Activated CD4-positive, alpha-beta T cell treated with anti-CD3 and anti-CD28 coated beads for 1 hour (primary cell): ENCODE measurements at regions not wholly inside any gene's neighbourhood (a gene's known extent, or its start where the extent isn't known, plus 50 kb on each side); places are given as distances from the start of the nearest gene placed in this dataset.
"Not testable (repeated sequence)": the region's sequence is repeated elsewhere in the genome, so short reads cannot be mapped to it uniquely, and the experiment has no call there.

Experiments
- DNase-seq: peaks from one replicate; pipeline ENCODE4 v3.0.0-alpha.2; 2020

DNA sequence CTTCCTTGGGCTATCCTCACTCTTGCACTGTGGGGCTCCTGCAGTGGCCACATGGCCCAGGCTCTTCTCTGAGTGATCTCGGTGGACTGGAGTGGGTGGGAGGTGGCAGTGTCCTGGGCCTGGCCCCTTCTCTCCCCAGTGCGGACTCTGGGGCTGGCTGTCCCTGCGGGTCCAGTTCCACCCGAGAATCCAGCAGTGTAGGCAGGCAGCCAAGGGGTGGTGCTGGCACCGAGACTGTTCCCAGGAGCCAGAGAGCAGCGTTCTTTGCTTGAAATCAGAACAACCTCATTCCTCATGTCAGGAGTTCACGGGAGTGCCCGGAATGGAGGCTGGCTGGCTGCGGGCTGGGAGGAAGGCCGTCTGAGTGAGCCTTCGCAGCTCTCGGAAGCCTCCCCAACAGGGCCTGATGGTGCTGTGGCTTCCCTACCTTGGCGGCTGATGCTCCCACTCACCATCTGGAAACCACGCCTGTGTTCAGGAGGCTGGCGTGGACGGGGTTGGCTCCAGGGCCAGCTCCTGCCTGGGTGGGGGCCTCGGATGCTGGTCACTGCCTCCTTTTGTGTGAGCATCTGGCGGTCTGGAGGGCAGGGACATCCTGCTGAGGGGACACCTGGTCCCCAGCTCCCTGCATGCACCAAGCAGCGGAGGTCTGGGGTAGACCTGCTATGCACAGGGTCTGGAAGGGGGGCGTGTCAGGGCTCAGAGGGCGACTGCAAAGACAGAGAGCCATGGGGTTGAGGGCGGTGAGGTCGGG is 238.9 kb downstream of the TMEM121 start:
- not testable (repeated sequence) for DNase-seq

GRCh38 chr14:105765893-105766614 is 239.7 kb downstream of the TMEM121 start:
- no peak for DNase-seq

DNA sequence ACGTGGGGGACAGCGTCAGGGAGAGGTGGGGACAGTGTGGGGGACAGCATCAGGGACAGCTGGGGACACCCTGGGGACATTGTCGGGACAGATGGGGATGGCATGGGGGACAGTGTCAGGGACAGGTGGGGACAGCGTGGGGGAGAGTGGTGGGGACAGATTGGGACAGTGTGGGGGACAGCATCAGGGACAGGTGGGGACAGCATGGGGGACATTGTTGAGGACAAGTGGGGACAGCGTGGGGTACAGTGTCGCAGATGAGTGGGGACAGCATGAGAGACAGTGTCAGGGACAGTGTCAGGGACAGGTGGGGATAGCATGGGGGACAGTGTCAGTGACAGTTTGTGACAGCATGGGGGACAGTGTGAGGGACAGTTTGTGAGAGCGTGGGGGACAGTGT is 240.9 kb downstream of the TMEM121 start:
- DNase-seq, result no peak

DNA sequence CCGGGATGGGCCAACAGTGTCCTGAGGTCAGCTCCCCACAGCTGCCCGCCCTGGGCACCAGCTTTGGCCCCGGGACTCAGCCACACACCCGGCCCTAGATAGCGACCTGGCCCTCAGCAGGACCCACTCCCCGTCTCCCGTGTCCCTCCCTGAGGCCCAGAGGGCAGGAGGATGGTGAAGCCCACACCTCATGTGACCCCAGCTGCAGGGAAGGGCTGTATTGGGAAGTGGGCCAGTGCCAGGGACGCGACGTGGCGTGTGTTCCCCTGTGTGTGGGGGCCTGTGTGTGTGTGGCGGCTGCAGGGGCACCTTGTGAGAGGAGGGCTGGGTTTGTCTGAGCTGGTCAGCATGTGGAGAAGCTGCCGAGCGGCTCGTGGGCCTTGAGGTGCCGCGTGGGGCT is 241.7 kb downstream of the TMEM121 start:
- not testable (repeated sequence) for DNase-seq

DNA sequence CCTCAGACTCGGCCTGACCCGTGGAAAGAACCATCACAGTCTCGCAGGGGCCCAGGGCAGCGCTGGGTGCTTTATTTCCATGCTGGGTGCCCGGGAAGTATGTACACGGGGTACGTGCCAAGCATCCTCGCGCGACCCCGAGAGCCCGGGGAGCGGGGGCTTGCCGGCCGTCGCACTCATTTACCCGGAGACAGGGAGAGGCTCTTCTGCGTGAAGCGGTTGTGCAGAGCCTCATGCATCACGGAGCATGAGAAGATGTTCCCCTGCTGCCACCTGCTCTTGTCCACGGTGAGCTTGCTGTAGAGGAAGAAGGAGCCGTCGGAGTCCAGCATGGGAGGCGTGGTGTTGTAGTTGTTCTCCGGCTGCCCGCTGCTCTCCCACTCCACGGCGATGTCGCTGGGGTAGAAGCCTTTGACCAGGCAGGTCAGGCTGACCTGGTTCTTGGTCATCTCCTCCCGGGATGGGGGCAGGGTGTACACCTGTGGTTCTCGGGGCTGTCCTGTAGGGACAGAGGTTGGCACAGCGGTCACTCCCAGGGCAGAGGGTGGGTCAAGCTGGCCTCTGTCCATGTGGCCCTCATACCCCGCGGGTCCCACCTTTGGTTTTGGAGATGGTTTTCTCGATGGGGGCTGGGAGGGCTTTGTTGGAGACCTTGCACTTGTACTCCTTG is 242.8 kb downstream of the TMEM121 start:
- not testable (repeated sequence) for DNase-seq

- not testable (repeated sequence) for DNase-seq
Measured at GRCh38 chr14:105770619-105771216, 244.3 kb downstream of the TMEM121 start.

GRCh38 chr14:105771261-105772226 is 245.2 kb downstream of the TMEM121 start:
- not testable (repeated sequence) for DNase-seq

GRCh38 chr14:105772710-105773250 is 246.4 kb downstream of the TMEM121 start:
- not testable (repeated sequence) for DNase-seq

- no peak for DNase-seq
Measured at GRCh38 chr14:105773584-105773983, 247.2 kb downstream of the TMEM121 start.

GRCh38 chr14:105774001-105774400 is 247.6 kb downstream of the TMEM121 start:
- DNase-seq, result no peak

DNA sequence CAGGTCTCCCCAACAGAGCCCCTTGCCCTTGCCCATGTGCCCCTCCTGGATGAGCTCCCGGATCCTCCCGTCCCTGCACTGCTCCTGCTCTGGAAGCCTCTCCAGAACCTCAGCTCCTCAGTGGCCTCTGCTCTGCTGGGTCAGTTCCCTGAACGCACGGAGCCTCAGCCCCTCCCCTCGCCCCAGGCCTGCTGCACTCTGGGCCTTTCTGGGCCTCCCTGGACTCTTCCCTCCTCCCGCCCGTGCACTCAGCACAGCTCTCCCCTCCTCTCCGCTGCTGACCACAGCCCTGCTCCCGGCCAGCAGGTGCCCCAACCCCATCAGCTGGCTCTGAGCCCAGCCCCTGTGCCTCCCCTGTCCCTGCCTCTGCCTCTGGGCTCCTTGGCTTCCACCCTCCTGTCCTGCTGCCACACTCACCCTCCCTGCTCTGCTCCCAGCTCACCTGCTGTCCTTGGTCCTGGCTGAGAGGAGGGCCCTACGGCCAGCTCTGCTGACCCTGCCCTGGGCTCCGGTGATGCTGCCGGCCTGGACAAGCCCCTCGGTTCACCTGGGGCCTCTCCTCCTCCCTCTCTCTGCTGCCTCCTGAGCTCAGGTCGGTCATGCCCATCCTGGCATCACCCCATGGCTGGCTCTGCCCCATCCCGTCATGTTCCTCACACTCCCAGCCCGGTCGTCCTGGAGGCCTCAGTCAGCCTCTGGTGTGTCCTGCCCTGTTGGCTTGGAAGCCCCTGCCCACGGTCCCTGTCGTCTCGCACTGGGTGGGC is 248.4 kb downstream of the TMEM121 start:
- not testable (repeated sequence) for DNase-seq

DNA sequence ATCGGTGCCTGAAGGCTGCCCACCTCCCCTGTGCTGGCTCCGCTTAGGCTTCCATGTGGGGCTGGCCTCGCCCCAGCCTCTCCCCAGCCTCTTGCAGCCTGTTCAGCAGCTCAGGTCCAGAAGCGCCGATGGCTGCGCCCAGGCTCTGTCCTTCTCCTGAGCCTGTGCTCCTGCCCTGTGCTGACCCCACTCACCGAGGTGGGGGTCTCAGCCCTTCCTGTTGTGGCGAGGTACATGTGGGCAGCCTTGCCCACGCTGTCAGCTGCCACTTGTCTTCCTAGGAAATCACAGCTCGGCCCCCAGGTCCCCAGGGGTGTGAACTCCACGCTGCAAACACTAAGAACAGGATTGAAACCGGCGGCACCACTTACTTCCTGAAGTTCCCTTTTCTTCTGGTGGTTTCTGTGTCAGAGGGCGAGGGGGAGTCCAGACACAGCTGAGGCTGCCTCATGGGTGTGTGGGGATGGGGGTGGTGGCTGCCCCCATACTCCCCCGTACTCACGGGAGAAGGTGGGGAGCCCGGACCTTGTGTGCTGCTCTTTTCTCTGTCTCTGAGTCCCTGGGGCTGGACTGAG is 249.1 kb downstream of the TMEM121 start:
- not testable (repeated sequence) for DNase-seq

DNA sequence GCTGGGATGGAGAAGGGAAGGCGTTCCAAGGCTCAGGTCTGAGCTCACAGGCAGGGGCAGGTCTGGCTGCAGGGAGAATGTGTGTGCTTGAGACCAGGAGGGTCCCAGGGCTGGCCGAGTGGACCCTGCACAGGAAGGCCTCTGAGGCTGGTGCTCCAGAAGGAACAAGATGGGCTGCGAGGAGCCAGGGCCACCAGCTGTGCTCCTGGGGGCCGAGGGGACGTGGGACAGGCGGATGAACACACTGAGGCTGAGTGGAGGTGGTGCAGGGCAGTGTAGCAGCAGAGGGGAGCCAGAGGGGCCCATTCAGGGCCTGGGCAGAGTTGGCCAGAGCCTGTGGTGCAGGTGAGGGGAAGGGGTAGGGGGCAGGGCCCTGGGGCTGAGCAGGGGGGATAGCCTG is 249.7 kb downstream of the TMEM121 start:
- DNase-seq, result not testable (repeated sequence)

GRCh38 chr14:105776924-105777323 is 250.5 kb downstream of the TMEM121 start:
- no peak for DNase-seq

- no peak for DNase-seq
Measured at GRCh38 chr14:105783707-105784106, 257.3 kb downstream of the TMEM121 start.

DNA sequence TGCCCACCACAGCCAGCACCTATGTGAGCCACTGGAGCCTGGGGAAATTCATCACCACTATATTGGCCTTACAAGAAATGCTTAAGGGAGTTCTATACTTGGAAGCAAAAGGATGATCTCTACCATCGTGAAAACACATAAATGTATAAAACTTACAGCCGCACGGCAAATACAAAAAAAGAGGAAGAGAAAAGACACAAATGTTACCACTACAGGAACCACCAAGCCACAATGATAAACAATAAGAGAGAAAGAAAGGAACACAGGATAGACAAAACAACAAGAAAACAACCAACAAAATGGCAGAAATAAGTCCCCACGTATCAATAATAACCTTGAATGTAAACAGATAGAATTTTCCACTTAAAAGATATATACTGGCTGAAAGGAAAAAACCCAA is 267.5 kb downstream of the TMEM121 start:
- no peak for DNase-seq

DNA sequence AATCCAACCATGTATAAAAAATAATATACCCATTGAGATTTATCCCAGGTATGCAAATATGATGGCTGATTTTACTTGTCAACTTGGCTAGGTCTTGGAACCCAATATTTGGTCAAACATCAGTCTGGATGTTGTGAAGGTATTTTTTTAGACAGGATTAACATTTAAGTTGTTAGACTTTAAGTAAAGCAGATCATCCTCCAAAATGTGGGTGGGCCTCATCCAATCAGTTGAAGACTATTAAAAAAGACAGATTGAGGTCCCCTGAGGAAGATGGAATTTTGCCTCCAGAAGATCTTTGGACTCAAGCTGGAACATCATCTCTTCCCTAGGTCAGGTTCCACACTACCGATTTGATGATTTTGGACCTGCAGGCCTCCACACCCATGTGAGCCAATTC is 271.2 kb downstream of the TMEM121 start:
- DNase-seq, result no peak

DNA sequence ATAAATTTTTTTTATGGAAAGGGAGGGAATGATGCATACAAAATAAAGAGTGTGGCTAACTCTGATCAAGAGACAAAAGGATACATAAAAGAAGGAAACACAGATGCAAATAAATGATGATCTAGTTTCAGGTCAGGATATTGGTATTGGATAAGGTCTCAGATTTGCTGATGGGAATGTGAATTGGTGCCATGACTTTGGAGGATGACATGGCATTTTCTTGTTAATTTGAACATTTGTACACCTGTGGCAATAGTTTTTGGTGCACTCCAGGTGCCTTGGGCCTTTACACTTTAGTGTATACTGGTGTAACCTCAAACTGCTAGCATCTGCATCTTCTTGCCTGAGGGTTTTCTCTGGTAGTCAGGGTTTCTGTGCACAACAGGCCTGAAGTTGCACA is 279.3 kb downstream of the TMEM121 start:
- no peak for DNase-seq

GRCh38 chr14:105806568-105806967 is 280.2 kb downstream of the TMEM121 start:
- DNase-seq, result no peak

DNA sequence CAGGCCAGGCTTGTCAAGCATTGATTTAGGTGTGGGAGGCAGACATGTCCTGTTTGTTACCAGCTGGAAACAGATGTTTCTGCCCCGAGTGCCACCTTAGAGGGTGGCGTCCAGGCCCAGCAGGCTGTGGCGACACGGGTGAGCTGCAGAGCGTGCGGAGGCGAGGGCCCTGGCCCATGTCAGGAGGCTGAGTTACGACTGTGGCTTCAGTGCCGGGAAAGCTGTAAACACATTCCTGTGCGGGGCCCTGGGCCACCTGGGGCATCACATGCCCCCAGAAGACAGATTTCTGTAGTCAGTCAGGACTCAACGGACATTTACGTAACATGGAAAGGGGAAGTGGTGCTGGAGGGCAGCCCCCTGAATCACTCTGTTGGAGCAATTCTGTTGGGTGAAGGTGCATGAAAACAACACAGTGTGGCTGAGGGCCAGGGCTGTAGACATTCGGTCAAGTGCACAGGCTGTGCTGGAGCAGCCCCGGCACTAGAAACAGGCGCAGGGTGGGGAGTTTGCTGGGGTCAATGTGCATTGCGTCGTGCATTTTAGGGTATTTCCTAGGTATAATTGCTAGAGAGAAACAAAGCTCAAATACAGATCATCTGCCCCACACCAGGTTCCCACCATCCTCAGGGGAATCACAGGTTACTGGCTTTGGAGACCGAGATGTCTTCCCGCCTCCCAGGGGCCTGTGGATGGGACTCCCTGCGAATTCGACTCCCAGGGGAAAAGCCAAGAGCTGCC is 291.8 kb downstream of the TMEM121 start:
- DNase-seq, result no peak
